22Rv1 (cell line): ENCODE measurements at regions not wholly inside any gene's neighbourhood (a gene's known extent, or its start where the extent isn't known, plus 50 kb on each side); places are given as distances from the start of the nearest gene placed in this dataset.

Experiments
- CTCF ChIP-seq: fragments of 450-650 bp; IDR thresholded peaks from 2 replicates; pipeline ENCODE4 v1.5.1; 2017; ENCODE audit warnings: mild to moderate bottlenecking
- ZFX ChIP-seq: fragments of 450-650 bp; IDR thresholded peaks from 2 replicates; pipeline ENCODE4 v1.6.1; 2017; ENCODE audit warnings: antibody characterized with exemption, borderline replicate concordance

- TF ChIP-seq CTCF (no peak), ZFX (no peak)
Observed at GRCh38 chr1:18578271-18578670, 52.4 kb upstream of the PAX7 start.
